Heart left ventricle (tissue), 16 donors: ENCODE measurements at regions not wholly inside any gene's neighbourhood (a gene's known extent, or its start where the extent isn't known, plus 50 kb on each side); places are given as distances from the start of the nearest gene placed in this dataset.

Experiments used
- ATAC-seq, 4 donors: fragments of 200-7000 bp; cut with Tn5 transposase; one replicate each; pipeline ENCODE4 v1.9.1; 2020 to 2022; ENCODE audit warnings: moderate library complexity in 4 of 4, mild to moderate bottlenecking in 3 of 4, moderate number of reproducible peaks in 1 of 4
- DNase-seq, 5 donors: peaks; one replicate each; pipeline ENCODE4 v3.0.0-alpha.2; 2020
- H3K27ac ChIP-seq, 12 donors: fragments of 200-600 bp; sonication (generic) in 4 of 12; one replicate each; pipeline versions ENCODE4 v1.5.0 to v1.8.0; 2016 to 2022; ENCODE audit warnings: mild to moderate bottlenecking in 2 of 12
- H3K27me3 ChIP-seq, 9 donors: fragments of 200-600 bp; sonication (generic) in 2 of 9; one replicate each; pipeline versions ENCODE4 v1.5.1 to v1.8.0; 2016 to 2022; ENCODE audit warnings: mild to moderate bottlenecking in 3 of 9
- H3K36me3 ChIP-seq, 9 donors: fragments of 200-600 bp; sonication (generic) in 2 of 9; one replicate each; pipeline versions ENCODE4 v1.5.0 to v1.8.0; 2018 to 2022; ENCODE audit warnings: mild to moderate bottlenecking in 2 of 9
- H3K4me1 ChIP-seq, 12 donors: fragments of 200-600 bp; sonication (generic) in 4 of 12; one replicate each; pipeline versions ENCODE4 v1.5.0 to v1.8.0; 2016 to 2022; ENCODE audit warnings: mild to moderate bottlenecking in 3 of 12
- H3K4me3 ChIP-seq, 12 donors: fragments of 200-600 bp; sonication (generic) in 4 of 12; one replicate each; pipeline versions ENCODE4 v1.5.0 to v1.8.0; 2017 to 2022; ENCODE audit warnings: mild to moderate bottlenecking in 9 of 12, moderate library complexity in 4 of 12
- H3K9me3 ChIP-seq, 12 donors: fragments of 200-600 bp; sonication (generic) in 4 of 12; one replicate each; pipeline versions ENCODE4 v1.5.0 to v1.8.0; 2016 to 2022; ENCODE audit warnings: mild to moderate bottlenecking in 1 of 12
- POLR2A ChIP-seq, 2 donors: fragments of 450-650 bp; IDR thresholded peaks; one replicate each; pipeline ENCODE4 v1.6.1; 2017; ENCODE audit warnings: antibody characterized with exemption in 2 of 2, mild to moderate bottlenecking in 2 of 2, moderate library complexity in 2 of 2
- WGBS, 4 donors: extraction: QIAGEN DNeasy Blood & Tissue Kit in 2 of 4; methylation state at CpG; one replicate each; pipeline versions ENCODE4 v1.1.5 to v1.1.7; 2013 to 2018; 5-methylcytosine and 5-hydroxymethylcytosine counted together
- intact Hi-C, 10 donors: fragments of 100-400 bp; cut with DNase I; formaldehyde crosslinking; loops; one replicate each; pipeline versions ENCODE4 v1.11.1 to v1.14.2; 2022
- TF ChIP-seq, protein P1 (sequence below), 12 donors: fragments of 200-600 bp; sonication (generic) in 4 of 12; IDR thresholded peaks; one replicate each; pipeline versions ENCODE4 v1.5.0 to v1.8.0; 2018 to 2022; ENCODE audit warnings: antibody characterized with exemption in 12 of 12, mild to moderate bottlenecking in 5 of 12
- donor health status: ischemic (EF 13 %, LVEDD 7.1; RV severe dilation, severe dysfunction).
- donor health status: healthy with polysubstance abuse.
- donor health status: DM: no; HTN: yes; CAD: no.
- donor health status: DM: no; HTN: no; CAD: no.
- donor health status: ischemic (EF 25% LVEDD 6.9; RV normal size, moderate dysfunction).
- donor health status: ischemic (EF 25% LVEDD 5.7; RV mildly dilated, moderate dysfunction).
- donor health status: healthy.
- donor health status: DM: yes; HTN: yes; CAD: no.
- donor health status: ischemic (EF 35%, LVEDD 5.7; RV mildly dilated, moderate dysfunction).
- donor health status: nonischemic (EF 11% LVEDD 7.7; RV severe dilation, severe dysfunction).
- donor health status: DM: yes; HTN: yes; CAD: no.
- donor health status: PGD.
- donor health status: ischemic (EF 29% LVEDD 5.4; RV normal size, mild dysfunction).
- donor health status: nonischemic (EF 23%, LVEDD 6.1; RV moderate dilation, normal function).

DNA sequence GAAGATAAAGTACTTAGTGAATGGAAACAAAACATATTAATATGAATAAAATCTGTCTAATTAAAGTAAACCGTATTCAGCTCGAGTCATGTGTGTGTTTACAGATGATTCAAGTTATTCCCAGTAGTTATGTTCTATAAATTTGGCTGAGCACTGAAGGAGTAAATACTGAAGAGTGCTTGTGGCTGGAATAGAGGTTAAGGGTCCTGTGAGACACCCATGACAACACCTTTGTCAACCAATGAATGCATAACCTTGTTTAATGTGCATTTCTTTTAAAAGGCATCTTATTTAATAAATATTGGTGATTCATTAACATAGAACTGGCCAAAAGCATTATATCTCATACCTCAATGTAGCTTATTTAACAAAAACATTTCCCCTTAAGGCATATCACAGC is 577.8 kb upstream of the SLITRK5 start:
- TF ChIP-seq, protein P1, sequence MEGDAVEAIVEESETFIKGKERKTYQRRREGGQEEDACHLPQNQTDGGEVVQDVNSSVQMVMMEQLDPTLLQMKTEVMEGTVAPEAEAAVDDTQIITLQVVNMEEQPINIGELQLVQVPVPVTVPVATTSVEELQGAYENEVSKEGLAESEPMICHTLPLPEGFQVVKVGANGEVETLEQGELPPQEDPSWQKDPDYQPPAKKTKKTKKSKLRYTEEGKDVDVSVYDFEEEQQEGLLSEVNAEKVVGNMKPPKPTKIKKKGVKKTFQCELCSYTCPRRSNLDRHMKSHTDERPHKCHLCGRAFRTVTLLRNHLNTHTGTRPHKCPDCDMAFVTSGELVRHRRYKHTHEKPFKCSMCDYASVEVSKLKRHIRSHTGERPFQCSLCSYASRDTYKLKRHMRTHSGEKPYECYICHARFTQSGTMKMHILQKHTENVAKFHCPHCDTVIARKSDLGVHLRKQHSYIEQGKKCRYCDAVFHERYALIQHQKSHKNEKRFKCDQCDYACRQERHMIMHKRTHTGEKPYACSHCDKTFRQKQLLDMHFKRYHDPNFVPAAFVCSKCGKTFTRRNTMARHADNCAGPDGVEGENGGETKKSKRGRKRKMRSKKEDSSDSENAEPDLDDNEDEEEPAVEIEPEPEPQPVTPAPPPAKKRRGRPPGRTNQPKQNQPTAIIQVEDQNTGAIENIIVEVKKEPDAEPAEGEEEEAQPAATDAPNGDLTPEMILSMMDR (IDR thresholded peaks at IDR 0.05), result no peak
- no peak for TF ChIP-seq POLR2A (IDR thresholded peaks at IDR 0.05)
- no peaks in the 10 kb centered on the region for H3K36me3 ChIP-seq
- intact Hi-C loops, result no loop called here
- H3K4me3 ChIP-seq, result no peak overlapping the region
- 83 to 89% (median 85%) methylated on average over 2 of the region's 2 CpGs for WGBS, 4 donors
- DNase-seq (no peak), ATAC-seq (no peak)
- H3K4me1 ChIP-seq, result no peaks in the 10 kb centered on the region
- no peaks in the 10 kb centered on the region for H3K27me3 ChIP-seq
- no peaks in the 10 kb centered on the region for H3K9me3 ChIP-seq
- no peak overlapping the region for H3K27ac ChIP-seq

DNA sequence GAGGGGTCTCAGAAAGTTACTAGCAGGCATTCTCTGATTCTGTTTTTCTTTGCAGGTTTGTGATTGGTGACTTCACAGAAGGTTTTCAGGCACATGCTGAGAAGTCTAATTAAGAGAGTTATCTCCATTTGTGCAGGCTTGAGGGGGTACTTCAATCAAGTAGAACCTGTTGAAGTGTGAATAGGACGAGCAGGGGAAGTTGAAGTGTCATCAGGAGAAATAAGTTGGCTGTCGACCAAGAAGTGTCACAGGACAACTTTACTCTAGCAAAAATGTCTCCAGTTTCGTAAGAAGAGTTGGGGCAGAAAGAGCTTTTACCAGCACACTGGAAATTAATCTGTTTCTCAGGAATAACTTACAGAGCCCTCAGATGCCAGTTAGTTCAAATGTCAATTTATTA is 576.5 kb upstream of the SLITRK5 start:
- intact Hi-C loops, result no loop called here
- ATAC-seq (no peak), DNase-seq (no peak)

DNA sequence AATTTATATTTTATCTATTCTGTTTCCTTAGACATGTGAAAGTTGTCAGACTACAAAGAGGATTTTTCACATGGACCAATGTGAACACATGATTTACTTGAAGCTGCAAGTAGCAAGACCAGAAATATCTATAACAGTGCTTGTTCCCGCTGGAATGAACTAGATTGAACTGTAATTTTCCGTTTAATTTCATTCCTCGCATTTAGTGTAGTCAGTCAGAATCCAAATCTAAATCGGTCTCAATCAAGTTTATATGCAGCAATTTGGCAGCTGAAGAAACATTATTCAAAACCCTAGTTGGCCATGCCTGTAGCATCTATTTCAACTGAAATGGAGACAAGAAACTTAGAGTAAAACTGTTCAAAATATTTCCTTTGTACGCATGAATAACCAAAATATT is 570.7 kb upstream of the SLITRK5 start:
- no peaks in the 10 kb centered on the region for H3K9me3 ChIP-seq
- H3K4me1 ChIP-seq, result no peaks in the 10 kb centered on the region
- no peak for ATAC-seq
- H3K27ac ChIP-seq, result no peak overlapping the region
- H3K36me3 ChIP-seq, result no peaks in the 10 kb centered on the region
- no peak overlapping the region for H3K4me3 ChIP-seq
- WGBS, 4 donors, result 82 to 87% (median 84%) methylated on average over 5 of the region's 5 CpGs
- H3K27me3 ChIP-seq, result no peaks in the 10 kb centered on the region
- intact Hi-C loops, result no loop called here
- TF ChIP-seq POLR2A (IDR thresholded peaks at IDR 0.05), result no peak
- TF ChIP-seq, protein P1 (IDR thresholded peaks at IDR 0.05), result no peak
- no peak for DNase-seq

More for the DNA sequence above, 576.5 kb upstream of the SLITRK5 start:
- H3K4me1 ChIP-seq, result no peaks in the 10 kb centered on the region
- WGBS, 4 donors, result 7 to 9% (median 7%) methylated on average over 3 of the region's 3 CpGs
- no peak overlapping the region for H3K27ac ChIP-seq
- TF ChIP-seq POLR2A (IDR thresholded peaks at IDR 0.05), result no peak
- TF ChIP-seq, protein P1 (IDR thresholded peaks at IDR 0.05), result no peak
- H3K36me3 ChIP-seq, result no peaks in the 10 kb centered on the region
- H3K9me3 ChIP-seq, result no peaks in the 10 kb centered on the region
- no peaks in the 10 kb centered on the region for H3K27me3 ChIP-seq
- H3K4me3 ChIP-seq, result no peak overlapping the region

DNA sequence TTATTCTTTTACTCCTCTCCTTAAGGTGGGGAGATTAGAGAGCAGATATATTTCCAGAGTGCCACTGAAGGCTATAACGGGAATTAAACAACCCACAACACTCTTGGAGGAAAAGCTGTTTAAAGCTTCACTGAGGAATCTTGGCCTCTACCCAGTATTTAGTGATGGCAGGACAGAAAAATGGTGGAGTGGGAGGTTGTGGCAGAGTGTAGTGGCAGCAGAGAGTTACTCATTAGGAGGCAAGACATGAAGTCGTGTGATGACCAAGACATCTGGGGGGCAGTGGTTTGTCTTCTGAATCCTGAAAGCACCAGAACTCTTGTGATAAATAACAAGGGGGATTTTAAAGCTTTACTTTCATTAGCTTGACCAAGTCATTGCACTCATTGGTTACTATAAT is 563.5 kb upstream of the SLITRK5 start:
- Histone ChIP-seq H3K4me1 (no peaks in the 10 kb centered on the region), H3K36me3 (no peaks in the 10 kb centered on the region), H3K27me3 (no peaks in the 10 kb centered on the region), H3K9me3 (no peaks in the 10 kb centered on the region), H3K27ac (no peak overlapping the region), H3K4me3 (no peak overlapping the region)
- TF ChIP-seq POLR2A (IDR thresholded peaks at IDR 0.05), result no peak
- TF ChIP-seq, protein P1 (IDR thresholded peaks at IDR 0.05), result no peak
- no peak for ATAC-seq
- intact Hi-C loops, result no loop called here
- no peak for DNase-seq
- 55 to 72% (median 67%) methylated on average over 2 of the region's 2 CpGs for WGBS, 4 donors
